ENCODE measurements at regions not wholly inside any gene's neighbourhood (a gene's known extent, or its start where the extent isn't known, plus 50 kb on each side); places are given as distances from the start of the nearest gene placed in this dataset.

- no peak for DNase-seq (ENCODE audit: low read depth)
These were observed 50.3 kb upstream of the FNDC1 start for GRCh38 chr6:159118924-159119323.

- DNase-seq (ENCODE audit: low read depth) = no peak
These were observed 51.6 kb upstream of the FNDC1 start for GRCh38 chr6:159117563-159117962.

GRCh38 chr6:159117046-159117445, 52.2 kb upstream of the FNDC1 start:
- no peak for DNase-seq (ENCODE audit: low read depth)

GRCh38 chr6:159116343-159116742, 52.9 kb upstream of the FNDC1 start:
- DNase-seq (ENCODE audit: low read depth) = no peak

- no peak for DNase-seq (ENCODE audit: low read depth)
These were observed 54.6 kb upstream of the FNDC1 start for GRCh38 chr6:159114569-159114968.

- DNase-seq (ENCODE audit: low read depth) = no peak
These were observed 56.0 kb upstream of the FNDC1 start for GRCh38 chr6:159113223-159113622.

GRCh38 chr6:159112714-159113113, 56.5 kb upstream of the FNDC1 start:
- no peak for DNase-seq (ENCODE audit: low read depth)

GRCh38 chr6:159110748-159111147, 58.5 kb upstream of the FNDC1 start:
- DNase-seq (ENCODE audit: low read depth) = no peak

- no peak for DNase-seq (ENCODE audit: low read depth)
These were observed 59.2 kb upstream of the FNDC1 start for GRCh38 chr6:159110013-159110412.

GRCh38 chr6:159109391-159109790, 59.8 kb upstream of the FNDC1 start:
- DNase-seq (ENCODE audit: low read depth) = no peak

- DNase-seq (ENCODE audit: low read depth) = no peak
These were observed 60.7 kb upstream of the FNDC1 start for GRCh38 chr6:159108426-159108985.

GRCh38 chr6:159107451-159108260, 61.5 kb upstream of the FNDC1 start:
- DNase-seq (ENCODE audit: low read depth) = peak; percentile 70

GRCh38 chr6:159106627-159107241, 61.9 kb upstream of the TAGAP start:
- DNase-seq (ENCODE audit: low read depth) = peak; percentile 79

GRCh38 chr6:159105716-159106115, 60.9 kb upstream of the TAGAP start:
- no peak for DNase-seq (ENCODE audit: low read depth)

GRCh38 chr6:159104931-159105330, 60.1 kb upstream of the TAGAP start:
- no peak for DNase-seq (ENCODE audit: low read depth)

GRCh38 chr6:159104163-159104925, 59.6 kb upstream of the TAGAP start:
- peak; percentile 46 for DNase-seq (ENCODE audit: low read depth)

- no peak for DNase-seq (ENCODE audit: low read depth)
These were observed 58.8 kb upstream of the TAGAP start for GRCh38 chr6:159103396-159104162.

GRCh38 chr6:159102373-159103160, 57.8 kb upstream of the TAGAP start:
- no peak for DNase-seq (ENCODE audit: low read depth)

GRCh38 chr6:159101656-159102055, 56.9 kb upstream of the TAGAP start:
- no peak for DNase-seq (ENCODE audit: low read depth)

- DNase-seq (ENCODE audit: low read depth) = no peak
These were observed 55.8 kb upstream of the TAGAP start for GRCh38 chr6:159100395-159101182.
